ENCODE measurements at regions not wholly inside any gene's neighbourhood (a gene's known extent, or its start where the extent isn't known, plus 50 kb on each side); places are given as distances from the start of the nearest gene placed in this dataset.

GRCh38 chr6:27669624-27670301 is 196.9 kb upstream of the ZNF184 start:
- TF ChIP-seq SMC3 (IDR thresholded peaks at IDR 0.05; ENCODE audit: low read depth, low read length), result no peak
- TF ChIP-seq CTCF (conservative IDR thresholded peaks at IDR 0.05; ENCODE audit: low read depth, low read length), result no peak
- no peak for TF ChIP-seq FOS (IDR thresholded peaks at IDR 0.05; ENCODE audit: low read depth, low read length)

Measured in IMR-90 (cell line).